ENCODE measurements at regions not wholly inside any gene's neighbourhood (a gene's known extent, or its start where the extent isn't known, plus 50 kb on each side); places are given as distances from the start of the nearest gene placed in this dataset.

GRCh38 chr14:58705066-58705465 lies 67.3 kb downstream of the DACT1 start:
- Histone ChIP-seq H3K4me3 (ENCODE audit: low read depth in 1 of 2, low read length in 2 of 2) (no peak overlapping the region), H2AFZ (ENCODE audit: low read depth, low read length) (no peak overlapping the region), H3K27me3 (ENCODE audit: insufficient read depth, low read length, poor library complexity) (peaks cover 6% of the 10 kb centered on the region), H3K36me3 (ENCODE audit: insufficient read depth, low read length) (no peaks in the 10 kb centered on the region), H3K4me1 (ENCODE audit: insufficient read depth, low read length) (no peaks in the 10 kb centered on the region), H3K4me2 (ENCODE audit: insufficient read depth, low read length) (no peak overlapping the region), H3K27ac (ENCODE audit: low read length) (no peak overlapping the region), H3K79me2 (ENCODE audit: insufficient read depth, low read length) (no peaks in the 10 kb centered on the region), H3K9ac (ENCODE audit: low read depth, low read length) (no peak overlapping the region), H3K9me3 (ENCODE audit: insufficient read depth, low read length, severe bottlenecking) (no peaks in the 10 kb centered on the region), H4K20me1 (ENCODE audit: insufficient read depth, low read length) (no peaks in the 10 kb centered on the region)
- no peak for TF ChIP-seq EZH2 (IDR thresholded peaks at IDR 0.05; ENCODE audit: borderline replicate concordance, low read depth, low read length, severe bottlenecking)
- no peak for ATAC-seq (ENCODE audit: insufficient read depth, low read depth)
- DNase-seq, result no peak

DNA sequence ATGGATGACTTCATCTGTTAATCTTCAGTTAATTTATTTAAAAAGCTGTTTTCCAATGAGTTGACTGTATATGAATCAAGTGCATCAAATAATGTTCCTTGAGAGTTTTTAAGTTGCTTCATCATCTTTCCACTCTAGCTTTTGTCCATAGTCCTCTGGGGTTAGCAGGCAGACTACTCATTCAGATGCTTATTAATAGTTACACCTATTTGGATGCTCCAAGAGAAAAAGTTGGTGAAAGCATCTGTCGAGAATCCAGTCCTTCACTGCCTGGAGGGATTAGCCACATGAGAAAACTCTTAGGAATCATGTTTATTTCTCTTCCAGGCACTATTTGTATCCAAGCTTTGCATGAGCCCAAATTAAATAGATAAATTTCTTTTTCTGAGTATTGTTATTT lies 70.2 kb downstream of the DACT1 start:
- Histone ChIP-seq H3K27ac (ENCODE audit: low read length) (no peak overlapping the region), H3K4me3 (ENCODE audit: low read depth in 1 of 2, low read length in 2 of 2) (no peak overlapping the region), H3K36me3 (ENCODE audit: insufficient read depth, low read length) (no peaks in the 10 kb centered on the region), H3K4me2 (ENCODE audit: insufficient read depth, low read length) (no peak overlapping the region), H3K9me3 (ENCODE audit: insufficient read depth, low read length, severe bottlenecking) (no peaks in the 10 kb centered on the region), H3K4me1 (ENCODE audit: insufficient read depth, low read length) (no peaks in the 10 kb centered on the region), H3K27me3 (ENCODE audit: insufficient read depth, low read length, poor library complexity) (peaks cover 12% of the 10 kb centered on the region), H3K79me2 (ENCODE audit: insufficient read depth, low read length) (no peaks in the 10 kb centered on the region), H2AFZ (ENCODE audit: low read depth, low read length) (no peak overlapping the region), H3K9ac (ENCODE audit: low read depth, low read length) (no peak overlapping the region), H4K20me1 (ENCODE audit: insufficient read depth, low read length) (no peaks in the 10 kb centered on the region)
- no peak for DNase-seq
- TF ChIP-seq EZH2 (IDR thresholded peaks at IDR 0.05; ENCODE audit: borderline replicate concordance, low read depth, low read length, severe bottlenecking) (no peak), CTCF (IDR thresholded peaks at IDR 0.05; ENCODE audit: borderline replicate concordance, extremely low read depth, low read length, poor library complexity, severe bottlenecking) (no peak)
- no peak for ATAC-seq (ENCODE audit: insufficient read depth, low read depth)

DNA sequence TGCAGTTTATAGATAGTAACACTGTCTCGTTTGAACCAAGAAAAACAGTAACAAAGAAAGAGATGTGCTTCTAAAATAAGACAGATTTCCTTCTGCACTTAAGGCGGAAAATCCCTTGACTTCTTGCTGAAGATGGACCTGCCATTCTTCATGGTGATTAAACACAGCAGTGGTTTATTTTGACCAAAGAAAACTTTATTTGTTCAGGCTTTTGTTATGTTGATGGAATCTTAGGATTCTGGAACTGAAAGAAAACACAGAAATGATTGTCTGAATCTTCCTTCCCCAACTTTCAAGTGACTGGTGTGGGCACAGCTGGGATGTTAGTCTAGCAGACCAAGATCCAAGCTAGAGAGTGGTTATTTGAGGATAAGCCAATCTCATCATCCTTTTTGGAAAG lies 72.2 kb downstream of the DACT1 start:
- Histone ChIP-seq H3K79me2 (ENCODE audit: insufficient read depth, low read length) (no peaks in the 10 kb centered on the region), H3K4me2 (ENCODE audit: insufficient read depth, low read length) (no peak overlapping the region), H3K36me3 (ENCODE audit: insufficient read depth, low read length) (no peaks in the 10 kb centered on the region), H3K27ac (ENCODE audit: low read length) (no peak overlapping the region), H3K27me3 (ENCODE audit: insufficient read depth, low read length, poor library complexity) (peaks cover 12% of the 10 kb centered on the region), H3K4me3 (ENCODE audit: low read depth in 1 of 2, low read length in 2 of 2) (no peak overlapping the region), H3K9ac (ENCODE audit: low read depth, low read length) (no peak overlapping the region), H3K9me3 (ENCODE audit: insufficient read depth, low read length, severe bottlenecking) (no peaks in the 10 kb centered on the region), H2AFZ (ENCODE audit: low read depth, low read length) (no peak overlapping the region), H3K4me1 (ENCODE audit: insufficient read depth, low read length) (no peaks in the 10 kb centered on the region), H4K20me1 (ENCODE audit: insufficient read depth, low read length) (no peaks in the 10 kb centered on the region)
- DNase-seq (no peak), ATAC-seq (ENCODE audit: insufficient read depth, low read depth) (no peak)
- TF ChIP-seq EZH2 (IDR thresholded peaks at IDR 0.05; ENCODE audit: borderline replicate concordance, low read depth, low read length, severe bottlenecking), result no peak
- TF ChIP-seq CTCF (IDR thresholded peaks at IDR 0.05; ENCODE audit: borderline replicate concordance, extremely low read depth, low read length, poor library complexity, severe bottlenecking), result no peak

GRCh38 chr14:58711382-58711781 lies 73.6 kb downstream of the DACT1 start:
- Histone ChIP-seq H4K20me1 (ENCODE audit: insufficient read depth, low read length) (no peaks in the 10 kb centered on the region), H3K9me3 (ENCODE audit: insufficient read depth, low read length, severe bottlenecking) (no peaks in the 10 kb centered on the region), H3K4me1 (ENCODE audit: insufficient read depth, low read length) (no peaks in the 10 kb centered on the region), H3K36me3 (ENCODE audit: insufficient read depth, low read length) (no peaks in the 10 kb centered on the region), H3K79me2 (ENCODE audit: insufficient read depth, low read length) (no peaks in the 10 kb centered on the region), H3K4me2 (ENCODE audit: insufficient read depth, low read length) (no peak overlapping the region), H3K27me3 (ENCODE audit: insufficient read depth, low read length, poor library complexity) (peaks cover 12% of the 10 kb centered on the region), H3K9ac (ENCODE audit: low read depth, low read length) (no peak overlapping the region), H3K27ac (ENCODE audit: low read length) (no peak overlapping the region), H2AFZ (ENCODE audit: low read depth, low read length) (no peak overlapping the region), H3K4me3 (ENCODE audit: low read depth in 1 of 2, low read length in 2 of 2) (no peak overlapping the region)
- DNase-seq (no peak), ATAC-seq (ENCODE audit: insufficient read depth, low read depth) (no peak)
- TF ChIP-seq EZH2 (IDR thresholded peaks at IDR 0.05; ENCODE audit: borderline replicate concordance, low read depth, low read length, severe bottlenecking), result no peak
- TF ChIP-seq CTCF (IDR thresholded peaks at IDR 0.05; ENCODE audit: borderline replicate concordance, extremely low read depth, low read length, poor library complexity, severe bottlenecking), result no peak

Data from DND-41 (cell line).